HG03103 (cell line): ENCODE measurements at regions not wholly inside any gene's neighbourhood (a gene's known extent, or its start where the extent isn't known, plus 50 kb on each side); places are given as distances from the start of the nearest gene placed in this dataset.
A peak's percentile ranks its signal among the peaks of the same experiment; 100 is the strongest.

Experiments used
- ATAC-seq: cut with Tn5 transposase; IDR thresholded peaks from one replicate; pipeline ENCODE4 v1.9.1; 2021; ENCODE audit warnings: low read depth; ENCODE audit not compliant: unreplicated experiment

DNA sequence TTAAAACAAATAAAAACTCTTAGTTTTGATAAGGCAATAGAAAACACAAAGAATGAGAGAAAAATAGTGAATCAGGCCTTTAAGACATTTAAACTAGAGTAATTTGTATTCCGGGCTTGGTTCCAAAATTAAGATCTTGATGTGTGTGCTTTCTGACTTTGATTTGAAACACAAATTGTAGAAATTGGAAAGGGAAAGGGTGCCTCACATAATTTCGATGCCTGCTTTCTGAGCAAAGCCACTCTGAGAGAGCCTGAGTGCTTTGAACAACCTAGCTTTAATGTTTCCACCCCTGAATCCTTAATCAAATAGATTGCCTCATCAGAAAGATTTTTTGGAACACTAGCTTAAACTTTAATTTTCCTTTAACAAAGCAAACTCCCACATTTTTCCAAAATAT, 666.8 kb downstream of the PCDH18 start:
- ATAC-seq, result no peak

DNA sequence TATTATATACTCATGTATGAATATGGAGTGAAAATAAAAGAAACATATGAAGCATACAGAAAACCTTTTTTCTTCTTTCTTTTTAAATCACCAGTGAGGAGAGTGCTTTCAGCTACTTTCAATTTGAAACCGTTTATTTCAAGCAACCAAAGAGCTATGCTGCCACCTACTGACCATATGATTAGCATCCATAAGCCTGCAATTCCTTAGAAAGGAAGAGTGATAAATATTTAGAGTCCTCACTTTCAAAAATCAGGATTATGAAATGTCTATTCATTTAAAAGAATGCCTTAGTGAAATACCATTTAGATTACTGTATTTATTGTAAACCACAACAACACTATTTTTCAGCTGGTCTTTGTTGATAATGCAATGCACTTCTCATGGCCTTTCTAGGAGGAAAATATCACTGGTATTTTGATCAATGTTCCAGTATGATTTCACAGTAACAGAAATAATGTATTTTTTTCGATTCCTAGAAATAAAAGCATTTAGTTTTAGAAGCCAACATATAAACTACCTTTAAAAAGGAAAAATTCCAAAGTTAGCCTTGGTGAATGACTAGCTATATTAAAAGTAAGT, 667.6 kb downstream of the PCDH18 start:
- peak; percentile 81 for ATAC-seq

DNA sequence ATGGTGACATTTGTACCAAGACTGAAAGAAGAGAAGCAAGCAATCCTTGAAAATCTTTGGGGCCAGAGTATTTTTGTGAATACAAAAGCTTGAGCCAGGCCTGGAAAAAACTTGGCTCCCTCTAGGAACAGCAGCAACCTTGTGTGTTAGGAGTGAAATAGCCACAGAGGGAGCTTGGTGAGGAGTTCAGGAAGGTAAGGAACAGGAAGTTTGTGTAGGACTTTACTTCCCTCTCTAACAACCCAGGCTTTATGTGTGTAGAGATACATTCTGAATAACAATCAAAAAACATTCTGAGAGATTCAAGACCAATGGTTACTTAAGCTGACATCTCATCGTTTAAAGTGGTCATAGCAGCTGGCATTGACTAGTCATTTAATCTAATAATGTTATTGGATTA, 668.5 kb downstream of the PCDH18 start:
- ATAC-seq, result no peak

DNA sequence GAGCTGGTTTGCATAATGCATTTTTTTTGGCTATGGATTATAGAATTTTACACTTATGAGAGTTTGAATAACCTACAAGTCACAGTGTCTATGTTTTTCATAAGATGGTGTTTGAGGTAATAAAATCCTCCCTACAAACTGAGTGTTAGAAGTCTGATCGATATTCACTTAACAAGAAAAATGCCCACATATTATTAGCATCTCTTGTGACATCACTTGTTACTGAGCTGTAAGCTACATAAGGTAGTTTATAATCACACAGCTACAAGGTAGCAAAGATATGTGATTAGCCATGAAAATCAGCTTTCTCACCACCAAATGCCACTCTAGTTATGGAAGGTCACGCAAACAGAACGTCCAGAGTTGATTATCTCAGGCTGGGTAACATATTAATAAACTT, 669.6 kb downstream of the PCDH18 start:
- no peak for ATAC-seq

DNA sequence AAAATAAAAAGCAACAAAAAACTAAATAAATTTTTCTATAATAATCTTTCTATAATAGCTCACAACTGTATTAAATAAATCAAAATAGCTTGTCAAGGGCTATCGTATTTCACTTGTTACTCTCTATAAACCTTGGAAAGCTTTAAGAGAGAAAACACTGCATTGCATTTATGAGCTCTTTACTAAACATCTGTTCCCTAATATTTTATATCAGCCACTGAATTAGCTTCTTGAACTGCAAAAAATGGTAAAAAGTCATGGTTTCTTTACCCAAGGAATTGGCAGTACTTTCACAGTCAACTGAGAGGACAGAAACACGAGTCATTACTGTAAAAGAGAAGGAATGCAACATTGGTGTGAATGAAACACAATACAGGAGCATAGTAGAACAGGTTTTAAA, 671.2 kb downstream of the PCDH18 start:
- ATAC-seq, result no peak

DNA sequence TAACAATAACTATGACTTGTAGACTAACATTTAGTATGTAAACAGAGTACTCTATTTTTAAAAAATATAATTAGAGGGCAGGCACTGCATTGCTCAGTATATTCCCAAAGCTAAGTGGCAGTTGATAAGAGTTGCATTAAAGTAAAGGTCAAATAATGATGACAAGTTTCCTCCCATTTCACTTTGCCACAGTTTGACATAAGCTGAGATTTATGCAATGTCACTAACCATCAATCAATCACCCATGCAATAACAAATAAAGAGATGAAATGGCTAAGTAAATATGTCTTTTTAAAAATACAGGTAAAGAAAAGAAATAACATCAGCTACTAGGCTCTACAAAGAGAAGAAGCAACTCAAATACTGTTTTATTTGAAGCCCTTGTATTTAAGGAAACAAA, 673.4 kb downstream of the PCDH18 start:
- no peak for ATAC-seq

DNA sequence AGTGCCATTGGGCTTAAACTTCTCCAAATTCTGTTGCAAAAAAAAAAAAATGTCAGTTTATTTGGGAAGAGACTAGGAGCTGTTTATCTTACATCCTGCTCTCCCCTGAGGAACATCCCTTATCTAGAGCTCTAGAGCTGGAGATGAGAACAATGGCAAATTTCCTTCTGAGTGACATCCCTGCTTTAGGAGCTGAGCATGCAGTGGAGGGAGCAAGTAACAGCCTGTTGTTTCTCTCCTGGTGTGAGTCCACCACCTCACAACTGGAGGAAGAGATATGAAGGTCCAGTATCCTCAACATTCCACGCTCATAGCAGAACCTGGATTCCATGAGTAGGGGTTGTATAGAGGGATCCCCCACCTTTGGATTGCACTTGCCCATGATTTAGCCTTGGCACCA, 676.4 kb downstream of the PCDH18 start:
- no peak for ATAC-seq

DNA sequence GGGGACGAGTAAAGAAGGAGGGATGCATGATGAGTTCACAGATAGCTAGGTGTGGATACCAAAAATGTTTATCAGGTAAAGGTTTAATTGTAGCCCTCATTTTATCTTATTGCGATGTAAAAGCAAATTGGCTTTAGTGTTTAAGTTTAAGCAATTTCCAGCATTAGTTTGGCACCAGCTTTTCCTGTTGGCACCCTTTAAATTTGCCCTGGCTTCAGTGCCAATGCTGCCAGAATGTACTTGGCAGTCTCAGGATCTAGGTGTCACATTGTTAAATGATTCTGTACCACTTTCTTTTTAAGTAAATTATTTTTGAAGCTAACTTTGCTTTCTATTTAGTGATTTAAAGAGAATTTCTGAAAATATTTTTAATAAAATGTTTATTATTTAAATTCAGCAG, 681.8 kb downstream of the PCDH18 start:
- no peak for ATAC-seq

DNA sequence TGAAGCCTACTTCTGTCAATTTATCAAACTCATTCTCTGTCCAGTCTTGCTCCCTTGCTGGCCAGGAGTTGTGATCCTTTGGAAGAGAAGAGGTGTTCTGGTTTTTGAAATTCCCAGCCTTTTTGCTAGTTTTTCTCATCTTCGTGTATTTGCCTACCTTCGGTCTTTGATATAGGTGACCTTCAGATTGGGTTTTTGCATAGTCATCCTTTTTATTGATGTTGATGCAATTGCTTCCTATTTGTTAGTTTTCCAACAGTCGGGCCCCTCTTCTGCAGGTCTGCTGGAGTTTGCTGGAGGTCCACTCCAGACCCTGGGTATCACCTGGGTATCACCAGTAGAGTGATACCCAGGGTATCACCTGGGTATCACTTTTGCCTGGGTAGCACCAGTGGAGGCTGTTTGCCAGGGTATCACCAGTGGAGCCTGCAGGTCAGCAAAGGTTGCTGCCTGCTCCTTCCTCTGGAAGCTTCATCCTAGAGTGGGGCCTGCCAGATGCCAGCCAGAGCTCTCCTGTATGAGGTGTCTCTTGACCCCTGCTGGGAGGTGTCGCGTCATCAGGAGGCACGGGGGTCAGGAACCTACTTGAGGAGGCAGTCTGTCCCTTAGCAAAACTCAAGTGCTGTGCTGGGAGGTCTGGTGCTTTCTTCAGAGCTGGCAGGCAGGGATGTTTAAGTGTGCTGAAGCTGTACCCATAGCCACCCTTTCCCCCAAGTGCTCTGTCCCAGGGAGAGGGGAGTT, 684.2 kb downstream of the PCDH18 start:
- no peak for ATAC-seq

DNA sequence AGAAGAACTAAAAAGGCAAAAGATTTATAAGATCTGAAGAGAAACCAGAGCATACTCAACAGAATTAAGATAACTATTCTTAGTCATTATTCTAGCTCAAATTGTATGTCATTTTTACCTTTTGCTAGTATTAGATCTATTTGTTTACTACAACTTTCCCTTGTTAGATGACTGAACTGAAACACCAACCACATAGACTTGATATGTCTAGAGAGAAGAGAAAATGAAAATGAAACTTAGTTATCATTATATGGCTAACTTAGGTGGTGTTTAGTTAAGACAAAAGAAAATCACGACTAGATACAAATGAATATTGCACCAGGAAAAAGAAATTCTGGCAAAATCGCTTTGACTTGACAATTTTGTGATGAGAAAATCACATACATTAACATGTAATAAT, 690.8 kb downstream of the PCDH18 start:
- no peak for ATAC-seq

DNA sequence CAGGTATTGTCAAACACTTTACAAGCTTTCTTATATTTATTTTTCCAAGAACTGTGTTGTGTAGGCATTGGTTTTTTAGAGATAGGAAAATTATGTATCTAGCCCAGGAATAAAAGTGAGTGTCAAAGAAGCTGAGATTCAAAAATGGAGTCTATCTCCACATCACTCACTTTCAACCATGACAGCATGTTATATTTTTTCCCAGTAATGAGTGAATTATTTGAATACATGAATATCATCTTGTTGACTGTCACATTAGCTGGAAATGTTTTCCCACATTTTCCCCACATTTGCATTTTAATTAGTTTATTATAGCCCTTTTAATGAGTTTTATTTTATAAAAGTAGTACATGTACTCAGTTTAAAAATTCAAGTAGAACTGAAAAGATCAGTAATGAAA, 693.7 kb downstream of the PCDH18 start:
- no peak for ATAC-seq

DNA sequence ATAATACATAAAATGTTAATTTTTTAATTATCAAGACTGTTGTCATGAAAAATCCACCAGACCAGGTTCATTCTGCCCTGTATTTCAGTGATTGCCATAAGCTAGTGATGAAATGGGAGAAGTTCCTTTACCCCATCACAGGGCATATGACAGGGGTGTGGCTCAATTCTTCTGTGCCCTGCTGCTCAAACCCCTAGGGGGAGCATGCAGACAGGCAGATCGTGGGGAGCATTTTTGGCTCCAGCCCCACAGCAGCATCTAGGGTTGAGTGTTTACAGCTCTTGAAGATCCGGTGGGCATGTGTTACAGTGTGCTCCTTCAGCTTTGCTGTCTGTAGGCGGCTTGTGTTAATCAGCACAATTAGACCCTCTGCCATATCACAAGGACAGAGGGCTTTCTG, 700.7 kb downstream of the PCDH18 start:
- ATAC-seq, result no peak

DNA sequence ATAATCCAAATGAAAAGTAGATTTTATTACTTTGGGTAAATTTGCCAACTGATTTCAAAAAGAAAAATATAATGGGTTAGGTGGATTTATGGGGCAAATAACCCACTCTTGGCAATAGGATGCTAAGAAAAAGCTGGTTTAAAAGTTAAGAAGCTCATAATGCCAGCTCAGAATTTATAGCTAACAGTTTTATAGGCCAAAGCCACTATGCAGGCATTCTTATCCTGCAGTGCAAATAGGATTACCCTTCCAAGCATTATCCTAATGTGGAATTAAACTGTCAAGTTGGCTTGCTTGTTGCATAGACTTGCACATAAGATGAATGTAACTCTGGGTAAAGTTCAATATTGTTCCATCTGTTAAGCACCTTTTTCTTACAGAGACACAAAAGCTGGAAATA, 703.0 kb downstream of the PCDH18 start:
- ATAC-seq, result no peak

DNA sequence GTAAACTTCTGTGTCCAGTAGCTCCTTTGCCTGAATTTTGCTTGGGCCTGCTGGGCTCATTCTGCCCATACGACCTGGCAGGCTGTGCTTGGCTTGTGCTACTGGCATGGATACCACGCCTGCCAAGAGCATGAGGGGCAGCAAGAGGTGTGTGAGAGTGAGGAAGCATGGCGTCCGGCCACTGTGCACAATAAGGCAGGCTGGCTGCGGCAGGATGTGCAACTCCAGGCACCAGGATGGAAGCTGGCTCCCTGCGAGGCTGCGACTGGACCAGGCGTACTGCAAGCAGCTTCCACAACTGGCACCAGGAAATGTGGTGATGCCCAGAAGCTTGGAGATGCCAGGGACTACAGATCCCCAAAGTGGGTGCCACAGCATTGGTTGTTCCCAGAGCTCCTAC, 709.3 kb downstream of the PCDH18 start:
- no peak for ATAC-seq

DNA sequence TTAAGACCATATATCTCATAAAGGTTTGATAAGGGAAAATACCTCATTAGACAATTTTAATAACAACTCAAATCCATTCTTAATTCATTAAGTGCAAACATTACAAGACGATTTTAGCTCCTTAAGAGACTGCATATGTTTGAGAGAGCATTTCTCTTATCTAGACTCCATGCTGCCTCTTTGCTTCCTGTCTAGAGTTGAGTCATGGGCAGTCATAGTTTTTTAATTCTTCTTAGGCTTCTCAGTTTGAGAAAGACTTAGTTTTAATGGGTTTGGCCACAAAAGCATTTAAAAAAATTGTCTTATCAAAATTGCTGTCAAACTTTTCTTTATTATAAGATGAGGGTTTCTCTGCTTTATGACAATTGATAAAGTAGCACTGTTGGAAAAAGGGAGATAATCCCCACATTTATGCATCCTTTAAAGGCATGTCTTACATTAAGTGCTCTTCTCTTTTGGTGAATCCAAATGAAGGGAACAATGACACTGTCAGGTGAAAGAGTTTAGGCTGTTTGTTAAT, 713.4 kb downstream of the PCDH18 start:
- no peak for ATAC-seq

DNA sequence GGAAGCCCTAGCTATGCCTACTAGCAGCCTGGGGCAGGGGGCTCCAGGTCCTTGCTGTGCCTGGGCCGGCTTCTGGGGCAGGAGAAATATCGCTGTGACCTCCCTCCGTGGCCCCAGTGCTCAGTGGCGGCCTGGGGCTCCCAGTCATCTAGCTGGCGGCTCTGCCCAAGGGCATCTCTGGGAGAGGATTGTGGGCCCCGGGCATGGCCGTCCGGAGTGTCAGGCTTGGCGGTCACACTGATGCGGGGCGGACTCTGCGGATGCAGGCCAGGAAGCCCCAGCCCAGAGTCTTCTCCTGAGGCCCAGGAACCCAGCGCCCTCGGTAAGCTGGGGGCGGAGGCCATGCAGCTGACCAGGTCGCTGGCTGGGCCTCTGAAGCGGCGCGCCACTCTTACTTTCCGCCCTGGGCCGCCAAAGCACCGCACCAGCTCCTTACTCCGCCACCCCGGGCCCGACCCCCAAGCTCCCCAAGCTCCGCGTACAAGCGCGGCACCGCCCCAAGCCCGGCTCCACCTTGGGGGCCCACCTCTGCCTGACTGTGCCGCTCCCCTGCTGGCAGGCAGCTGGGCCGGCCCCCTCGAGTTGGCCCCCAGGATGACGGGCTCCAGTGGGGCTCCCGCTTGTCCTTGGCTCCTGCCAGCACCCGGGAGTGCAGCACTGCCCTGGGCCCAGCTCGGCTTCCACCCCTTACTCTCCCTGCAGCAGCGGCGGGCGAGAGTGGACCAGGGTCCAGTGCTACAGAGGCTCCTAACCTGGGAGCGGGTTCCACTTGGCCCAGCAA, 720.0 kb downstream of the PCDH18 start:
- ATAC-seq, result no peak

DNA sequence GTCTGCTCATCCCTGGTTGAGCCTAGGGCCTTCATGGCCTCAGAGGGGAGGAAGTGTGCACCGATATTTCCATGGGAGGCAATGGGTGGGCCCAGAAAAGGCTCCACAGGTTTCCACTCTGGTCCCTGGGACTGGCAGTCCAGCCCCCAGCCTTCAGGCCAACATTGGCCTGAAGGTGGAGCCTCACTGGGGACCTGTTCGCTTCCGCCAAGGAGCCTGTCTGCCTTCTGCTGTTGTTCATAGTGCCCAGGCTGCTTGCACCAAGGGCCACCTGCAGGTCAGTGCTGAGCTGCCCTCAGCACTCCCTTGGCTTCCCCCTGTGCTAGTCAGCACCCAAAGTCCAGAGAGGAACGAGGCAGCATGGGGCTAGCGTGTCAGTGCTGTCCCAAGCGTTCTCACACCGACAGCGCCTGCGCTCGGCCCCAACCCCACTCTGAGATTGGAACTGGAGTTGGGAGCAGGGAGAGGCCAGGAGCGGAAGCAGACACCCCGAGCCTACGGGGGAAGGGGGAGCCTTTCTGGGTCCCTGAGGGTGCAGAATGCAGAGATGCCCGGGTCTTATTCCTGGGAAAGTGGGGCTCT, 720.7 kb downstream of the PCDH18 start:
- ATAC-seq, result no peak

DNA sequence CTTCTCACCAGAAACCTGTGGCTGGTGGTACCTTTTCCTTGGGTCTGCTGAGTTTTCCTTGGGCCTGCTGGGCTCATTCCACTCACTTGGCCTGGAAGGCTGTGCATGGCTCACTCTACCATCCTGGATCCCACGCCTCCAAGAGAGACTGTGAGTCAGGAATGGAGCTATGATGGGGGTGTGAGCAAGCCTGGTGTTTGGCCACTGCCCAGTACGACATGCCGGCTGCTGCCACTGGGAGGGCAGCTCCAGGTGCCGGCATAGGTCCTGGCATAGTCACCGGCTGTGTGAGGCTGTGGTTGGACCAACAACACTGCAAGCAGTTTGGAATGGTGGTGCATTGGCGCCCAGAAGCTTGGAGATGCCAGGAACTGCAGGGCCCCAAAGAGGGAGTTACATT, 721.7 kb downstream of the PCDH18 start:
- ATAC-seq, result no peak

DNA sequence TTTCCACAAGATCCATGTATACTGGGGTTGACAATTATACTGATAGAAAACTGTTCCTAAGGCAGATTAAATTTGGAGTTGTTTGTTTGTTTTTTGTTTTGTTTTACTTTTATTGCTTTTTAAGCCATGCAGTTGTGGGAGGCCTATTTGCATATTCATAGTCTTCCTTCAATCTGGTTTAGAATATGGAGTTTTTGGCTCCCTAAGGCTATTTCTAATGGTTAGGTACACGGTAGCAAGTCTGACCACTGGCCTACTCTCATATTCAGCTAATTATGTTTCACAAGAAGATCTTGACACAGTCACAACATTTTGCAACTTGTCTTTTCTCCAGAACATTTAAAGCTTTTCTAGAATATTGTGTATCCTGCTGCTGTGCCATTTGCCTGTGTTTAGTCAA, 725.5 kb downstream of the PCDH18 start:
- ATAC-seq, result no peak

DNA sequence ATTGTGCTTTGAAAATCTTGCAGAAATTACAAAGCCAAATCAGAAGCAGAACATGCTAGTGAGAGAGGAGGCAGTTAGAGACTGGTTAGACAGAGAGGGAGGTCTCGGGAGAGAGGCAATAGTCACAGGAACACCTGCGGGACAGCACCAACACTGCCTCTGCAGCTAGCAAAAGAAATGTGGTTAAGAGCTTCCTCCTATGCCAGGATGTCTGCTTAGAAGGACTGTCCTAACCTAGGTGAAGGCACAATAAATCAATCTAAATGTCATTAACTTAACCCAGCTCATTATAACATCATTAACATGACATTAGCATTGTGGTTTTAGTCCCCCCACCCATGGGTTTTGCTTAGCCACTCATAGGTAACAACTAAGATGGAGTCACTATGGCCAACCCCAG, 726.7 kb downstream of the PCDH18 start:
- ATAC-seq, result no peak

DNA sequence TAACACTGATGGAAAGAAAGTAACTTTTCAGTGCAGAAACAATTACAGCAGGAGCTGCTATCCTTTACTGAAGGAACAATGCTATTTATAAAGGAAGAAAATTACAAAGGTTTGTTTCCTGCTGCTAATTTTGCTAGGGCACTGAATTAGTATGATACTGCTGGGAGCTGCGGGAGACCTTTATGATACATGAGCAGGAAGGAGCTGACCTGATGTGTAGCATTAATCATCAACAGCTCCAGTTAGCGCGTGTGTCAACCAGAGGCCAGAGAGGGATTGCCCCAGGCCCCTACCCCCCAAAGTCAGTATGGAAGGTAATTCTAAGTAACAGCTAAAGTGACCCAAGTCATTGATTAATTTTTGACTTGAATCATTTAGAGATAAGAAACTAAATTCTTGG, 728.9 kb downstream of the PCDH18 start:
- ATAC-seq, result no peak
